CD4-positive, alpha-beta T cell (primary cell): ENCODE measurements at regions not wholly inside any gene's neighbourhood (a gene's known extent, or its start where the extent isn't known, plus 50 kb on each side); places are given as distances from the start of the nearest gene placed in this dataset.

Experiments
- ATAC-seq: fragments of 200-7000 bp; cut with Tn5 transposase; one replicate; pipeline ENCODE4 v1.10.0; 2022; ENCODE audit warnings: mild to moderate bottlenecking; ENCODE audit not compliant: poor library complexity
- CTCF ChIA-PET: fragments of 350-600 bp; sonication (Branson Sonifier 250); formaldehyde crosslinking; loops from one replicate; lab custom pipeline; 2021; ENCODE audit warnings: antibody characterized with exemption, inconsistent platforms; lab: Charles Lee
- POLR2A ChIA-PET: fragments of 350-600 bp; sonication (Branson Sonifier 250); formaldehyde crosslinking; loops from one replicate; lab custom pipeline; 2021; ENCODE audit warnings: antibody characterized with exemption, inconsistent platforms; lab: Charles Lee
- DNase-seq, 14 experiments: peaks; one replicate each; pipeline ENCODE4 v3.0.0-alpha.2; 2013 to 2020; ENCODE audit warnings: mixed read lengths in 2 of 14
- H3K27ac ChIP-seq, 2 donors: one replicate each; pipeline versions ENCODE4 v1.5.1 to v1.7.0; 2013; ENCODE audit warnings: low read length in 2 of 2, low read depth in 1 of 2, mild to moderate bottlenecking in 1 of 2
- H3K27me3 ChIP-seq, 2 experiments: 1 replicate in 1 of 2; 2 replicates in 1 of 2; pipeline versions ENCODE4 v1.6.1 to v1.7.0; 2013; ENCODE audit warnings: low read length in 2 of 2, control low read depth in 1 of 2, mild to moderate bottlenecking in 1 of 2, moderate library complexity in 1 of 2; ENCODE audit not compliant: insufficient read depth in 2 of 2, control insufficient read depth in 1 of 2
- H3K36me3 ChIP-seq: one replicate; pipeline ENCODE4 v1.6.1; 2013; ENCODE audit warnings: low read length, control low read depth; ENCODE audit not compliant: insufficient read depth
- H3K4me1 ChIP-seq: one replicate; pipeline ENCODE4 v1.6.1; 2013; ENCODE audit warnings: low read length, control low read depth; ENCODE audit not compliant: insufficient read depth
- H3K4me3 ChIP-seq: one replicate; pipeline ENCODE4 v1.5.1; 2013; ENCODE audit warnings: mild to moderate bottlenecking, low read length, moderate library complexity
- H3K9me3 ChIP-seq, 2 experiments: 1 replicate in 1 of 2; 2 replicates in 1 of 2; pipeline versions ENCODE4 v1.6.1 to v1.7.0; 2013; ENCODE audit warnings: low read length in 2 of 2, mild to moderate bottlenecking in 2 of 2, control low read depth in 1 of 2, moderate library complexity in 1 of 2; ENCODE audit not compliant: control insufficient read depth in 1 of 2, insufficient read depth in 1 of 2
- H3K27ac Mint-ChIP-seq: one replicate; pipeline ENCODE4 v1.8.0; 2020; ENCODE audit warnings: mixed read lengths
- H3K27me3 Mint-ChIP-seq: one replicate; pipeline ENCODE4 v1.8.0; 2021; ENCODE audit warnings: mixed read lengths
- H3K36me3 Mint-ChIP-seq: one replicate; pipeline ENCODE4 v1.8.0; 2021; ENCODE audit warnings: low read depth, mixed read lengths
- H3K4me1 Mint-ChIP-seq: one replicate; pipeline ENCODE4 v1.8.0; 2021; ENCODE audit warnings: low read depth, mixed read lengths
- H3K4me3 Mint-ChIP-seq: one replicate; pipeline ENCODE4 v1.8.0; 2020; ENCODE audit warnings: mild to moderate bottlenecking, mixed read lengths
- H3K9me3 Mint-ChIP-seq: one replicate; pipeline ENCODE4 v1.8.0; 2020; ENCODE audit warnings: mixed read lengths
- CTCF ChIP-seq: fragments of 200-600 bp; IDR thresholded peaks from one replicate; pipeline ENCODE4 v1.8.0; 2022; ENCODE audit warnings: antibody characterized with exemption, mild to moderate bottlenecking
- intact Hi-C, 2 experiments: fragments of 100-400 bp; cut with DNase I in 1 of 2; cut with micrococcal nuclease in 1 of 2; formaldehyde crosslinking; loops; one replicate each; pipeline versions ENCODE4 v1.15.1 to v1.9.0; 2023 to 2025; cut with DNase I, micrococcal nuclease

- ATAC-seq (no peak), DNase-seq (no peak)
- Histone ChIP-seq H3K9me3 (no peaks in the 10 kb centered on the region), H3K4me3 (no peak overlapping the region), H3K4me1 (no peaks in the 10 kb centered on the region), H3K27me3 (no peaks in the 10 kb centered on the region), H3K36me3 (no peaks in the 10 kb centered on the region), H3K27ac (no peak overlapping the region)
- ChIA-PET CTCF (no interaction called here), POLR2A (no interaction called here)
- TF ChIP-seq CTCF = no peak
- intact Hi-C loops = no loop called here
- Mint-ChIP-seq H3K27me3 (no peaks in the 10 kb centered on the region), H3K4me1 (no peaks in the 10 kb centered on the region), H3K9me3 (no peaks in the 10 kb centered on the region), H3K4me3 (no peak overlapping the region), H3K36me3 (no peaks in the 10 kb centered on the region), H3K27ac (no peak overlapping the region)
Observed at GRCh38 chr11:16408619-16409018, 52.3 kb upstream of the SOX6 start.

GRCh38 chr11:16406226-16406625 is 49.9 kb upstream of the SOX6 start:
- no peaks in the 10 kb centered on the region for H3K27me3 Mint-ChIP-seq
- no peaks in the 10 kb centered on the region for H3K36me3 Mint-ChIP-seq
- H3K4me3 Mint-ChIP-seq = no peak overlapping the region
- H3K9me3 Mint-ChIP-seq = peaks cover 3% of the 10 kb centered on the region
- H3K9me3 ChIP-seq = no peaks in the 10 kb centered on the region
- no peak for ATAC-seq
- H3K4me1 ChIP-seq = no peaks in the 10 kb centered on the region
- H3K27me3 ChIP-seq = no peaks in the 10 kb centered on the region
- POLR2A ChIA-PET = no interaction called here
- H3K4me3 ChIP-seq = no peak overlapping the region
- H3K4me1 Mint-ChIP-seq = no peaks in the 10 kb centered on the region
- intact Hi-C loops = no loop called here
- no peak overlapping the region for H3K27ac ChIP-seq
- CTCF ChIA-PET = no interaction called here
- DNase-seq = no peak
- no peak overlapping the region for H3K27ac Mint-ChIP-seq
- no peak for TF ChIP-seq CTCF
- H3K36me3 ChIP-seq = no peaks in the 10 kb centered on the region
